Fibroblast of lung (primary cell): ENCODE measurements at regions not wholly inside any gene's neighbourhood (a gene's known extent, or its start where the extent isn't known, plus 50 kb on each side); places are given as distances from the start of the nearest gene placed in this dataset.

ENCODE experiments used
- DNase-seq, 2 donors: peaks; one replicate each; pipeline versions ENCODE4 v3.0.0 to v3.0.0-alpha.2; 2010; ENCODE audit warnings: low read depth in 2 of 2
- H2AFZ ChIP-seq: 2 replicates; pipeline ENCODE4 v1.5.1; 2012; ENCODE audit warnings: low read length, control low read depth, inconsistent platforms
- H3K27ac ChIP-seq: 2 replicates; pipeline ENCODE4 v1.5.1; 2011; ENCODE audit warnings: low read length, control low read depth; ENCODE audit not compliant: insufficient read depth
- H3K27me3 ChIP-seq: 2 replicates; pipeline ENCODE4 v1.5.1; 2011; ENCODE audit warnings: mild to moderate bottlenecking, low read length; ENCODE audit not compliant: control insufficient read depth, insufficient read depth
- H3K36me3 ChIP-seq: 2 replicates; pipeline ENCODE4 v1.5.1; 2011; ENCODE audit warnings: low read length; ENCODE audit not compliant: control insufficient read depth, insufficient read depth
- H3K4me1 ChIP-seq: 2 replicates; pipeline ENCODE4 v1.5.1; 2011; ENCODE audit warnings: low read length; ENCODE audit not compliant: control insufficient read depth, insufficient read depth; ENCODE audit errors: extremely low read depth
- H3K4me2 ChIP-seq: 2 replicates; pipeline ENCODE4 v1.5.1; 2011; ENCODE audit warnings: low read length, control low read depth; ENCODE audit not compliant: insufficient read depth; ENCODE audit errors: extremely low read depth
- H3K4me3 ChIP-seq, 4 experiments: fragments of 200-600 bp in 1 of 4; sonication (generic) in 1 of 4; replicated peaks in 1 of 4; 2 replicates each; pipeline ENCODE4 v1.5.1; 2011 to 2016; ENCODE audit warnings: low read length in 4 of 4, low read depth in 3 of 4, mild to moderate bottlenecking in 3 of 4, control low read depth in 2 of 4, inconsistent platforms in 1 of 4, mixed read lengths in 1 of 4; ENCODE audit not compliant: insufficient read depth in 1 of 4; ENCODE audit errors: control extremely low read depth in 1 of 4
- H3K79me2 ChIP-seq: 2 replicates; pipeline ENCODE4 v1.5.1; 2012; ENCODE audit warnings: mild to moderate bottlenecking, low read length, inconsistent platforms; ENCODE audit not compliant: control insufficient read depth, insufficient read depth
- H3K9ac ChIP-seq: 2 replicates; pipeline ENCODE4 v1.5.1; 2011; ENCODE audit warnings: mild to moderate bottlenecking, low read length, control low read depth; ENCODE audit not compliant: insufficient read depth
- H3K9me3 ChIP-seq: 2 replicates; pipeline ENCODE4 v1.5.1; 2012; ENCODE audit warnings: low read depth, low read length; ENCODE audit not compliant: control insufficient read depth, insufficient read depth
- H4K20me1 ChIP-seq: 2 replicates; pipeline ENCODE4 v1.5.1; 2011; ENCODE audit warnings: low read length; ENCODE audit not compliant: control insufficient read depth, insufficient read depth; ENCODE audit errors: extremely low read depth
- CTCF ChIP-seq, 2 donors: IDR thresholded peaks in 1 of 2; conservative IDR thresholded peaks in 1 of 2; 1 replicate in 1 of 2; 2 replicates in 1 of 2; pipeline ENCODE4 v1.5.1; 2011 to 2012; ENCODE audit warnings: low read length in 2 of 2, control low read depth in 1 of 2, inconsistent platforms in 1 of 2, low read depth in 1 of 2, mild to moderate bottlenecking in 1 of 2
- EZH2 ChIP-seq: IDR thresholded peaks from 2 replicates; pipeline ENCODE4 v1.5.1; 2012; ENCODE audit warnings: low read length, control low read depth, mild to moderate bottlenecking; ENCODE audit errors: missing control alignments

GRCh38 chr5:3729631-3730030 lies 134.0 kb downstream of the IRX1 start:
- TF ChIP-seq CTCF (conservative IDR thresholded peaks at IDR 0.05 in 1 of 2, IDR thresholded peaks at IDR 0.05 in 1 of 2; ENCODE audit: low read depth in 1 of 2, low read length in 2 of 2), result no peak
- no peak for TF ChIP-seq EZH2
- no peaks in the 10 kb centered on the region for H3K4me1 ChIP-seq
- H3K4me3 ChIP-seq, result no peak overlapping the region
- H2AFZ ChIP-seq, result no peak overlapping the region
- no peak overlapping the region for H3K4me2 ChIP-seq
- no peaks in the 10 kb centered on the region for H3K9me3 ChIP-seq
- no peak overlapping the region for H3K9ac ChIP-seq
- no peaks in the 10 kb centered on the region for H3K79me2 ChIP-seq
- H3K27me3 ChIP-seq, result no peaks in the 10 kb centered on the region
- H3K27ac ChIP-seq, result no peak overlapping the region
- no peak for DNase-seq
- H4K20me1 ChIP-seq, result no peaks in the 10 kb centered on the region
- H3K36me3 ChIP-seq, result no peaks in the 10 kb centered on the region

- TF ChIP-seq CTCF (conservative IDR thresholded peaks at IDR 0.05 in 1 of 2, IDR thresholded peaks at IDR 0.05 in 1 of 2; ENCODE audit: low read depth in 1 of 2, low read length in 2 of 2) (no peak), EZH2 (no peak)
- no peak overlapping the region for H2AFZ ChIP-seq
- no peak overlapping the region for H3K27ac ChIP-seq
- H3K9ac ChIP-seq, result no peak overlapping the region
- H3K36me3 ChIP-seq, result no peaks in the 10 kb centered on the region
- H4K20me1 ChIP-seq, result no peaks in the 10 kb centered on the region
- no peak overlapping the region for H3K4me3 ChIP-seq
- H3K27me3 ChIP-seq, result no peaks in the 10 kb centered on the region
- no peaks in the 10 kb centered on the region for H3K79me2 ChIP-seq
- DNase-seq, result no peak
- H3K9me3 ChIP-seq, result no peaks in the 10 kb centered on the region
- no peak overlapping the region for H3K4me2 ChIP-seq
- no peaks in the 10 kb centered on the region for H3K4me1 ChIP-seq
Measured at GRCh38 chr5:3734632-3735031, 139.0 kb downstream of the IRX1 start.

GRCh38 chr5:3736466-3736865 lies 140.8 kb downstream of the IRX1 start:
- TF ChIP-seq CTCF (conservative IDR thresholded peaks at IDR 0.05 in 1 of 2, IDR thresholded peaks at IDR 0.05 in 1 of 2; ENCODE audit: low read depth in 1 of 2, low read length in 2 of 2) (no peak), EZH2 (no peak)
- no peaks in the 10 kb centered on the region for H3K36me3 ChIP-seq
- no peaks in the 10 kb centered on the region for H4K20me1 ChIP-seq
- H3K27me3 ChIP-seq, result no peaks in the 10 kb centered on the region
- no peak overlapping the region for H3K27ac ChIP-seq
- no peak overlapping the region for H3K4me3 ChIP-seq
- no peaks in the 10 kb centered on the region for H3K79me2 ChIP-seq
- no peak overlapping the region for H3K9ac ChIP-seq
- no peaks in the 10 kb centered on the region for H3K4me1 ChIP-seq
- no peak for DNase-seq
- no peaks in the 10 kb centered on the region for H3K9me3 ChIP-seq
- H3K4me2 ChIP-seq, result no peak overlapping the region
- no peak overlapping the region for H2AFZ ChIP-seq
